ENCODE measurements at regions not wholly inside any gene's neighbourhood (a gene's known extent, or its start where the extent isn't known, plus 50 kb on each side); places are given as distances from the start of the nearest gene placed in this dataset.
"Not testable (repeated sequence)": the region's sequence is repeated elsewhere in the genome, so short reads cannot be mapped to it uniquely, and the experiment has no call there.

DNA sequence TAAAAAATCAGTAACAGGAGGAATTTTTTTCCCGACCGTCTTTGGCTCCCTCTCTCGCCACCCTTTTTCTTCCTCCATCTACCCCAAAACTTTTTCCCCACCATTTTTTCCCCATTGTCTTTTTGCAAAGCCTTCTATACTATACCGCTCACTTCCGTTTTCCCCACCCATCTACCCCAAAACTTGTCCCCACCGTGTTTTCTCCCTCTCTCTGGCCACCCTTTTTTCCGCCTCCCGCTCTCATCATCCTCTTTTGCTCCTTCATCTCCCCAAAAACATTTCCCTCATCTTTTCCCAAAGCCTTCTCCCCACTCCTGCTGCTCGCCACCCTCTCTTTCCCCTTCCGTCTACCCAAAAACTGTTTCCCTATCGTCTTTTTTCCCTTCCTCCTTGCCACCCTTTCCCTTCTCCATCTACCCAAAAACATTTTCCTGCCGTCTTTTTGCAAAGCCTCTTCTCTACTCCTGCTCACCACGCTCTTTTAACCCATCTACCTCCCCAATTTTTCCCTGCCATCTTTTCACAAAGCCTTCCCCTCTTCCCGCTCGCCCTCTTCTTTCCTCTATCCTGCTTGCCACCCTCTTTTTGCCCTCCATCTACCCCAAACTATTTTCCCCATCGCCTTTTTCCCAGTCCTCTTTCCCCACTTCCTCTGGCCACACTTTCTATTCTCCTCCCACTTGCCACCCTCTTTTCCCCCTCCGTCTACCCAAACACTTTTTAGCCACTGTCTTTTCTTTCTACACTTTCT is 109.4 kb upstream of the TPTE start:
- TF ChIP-seq, protein P1, sequence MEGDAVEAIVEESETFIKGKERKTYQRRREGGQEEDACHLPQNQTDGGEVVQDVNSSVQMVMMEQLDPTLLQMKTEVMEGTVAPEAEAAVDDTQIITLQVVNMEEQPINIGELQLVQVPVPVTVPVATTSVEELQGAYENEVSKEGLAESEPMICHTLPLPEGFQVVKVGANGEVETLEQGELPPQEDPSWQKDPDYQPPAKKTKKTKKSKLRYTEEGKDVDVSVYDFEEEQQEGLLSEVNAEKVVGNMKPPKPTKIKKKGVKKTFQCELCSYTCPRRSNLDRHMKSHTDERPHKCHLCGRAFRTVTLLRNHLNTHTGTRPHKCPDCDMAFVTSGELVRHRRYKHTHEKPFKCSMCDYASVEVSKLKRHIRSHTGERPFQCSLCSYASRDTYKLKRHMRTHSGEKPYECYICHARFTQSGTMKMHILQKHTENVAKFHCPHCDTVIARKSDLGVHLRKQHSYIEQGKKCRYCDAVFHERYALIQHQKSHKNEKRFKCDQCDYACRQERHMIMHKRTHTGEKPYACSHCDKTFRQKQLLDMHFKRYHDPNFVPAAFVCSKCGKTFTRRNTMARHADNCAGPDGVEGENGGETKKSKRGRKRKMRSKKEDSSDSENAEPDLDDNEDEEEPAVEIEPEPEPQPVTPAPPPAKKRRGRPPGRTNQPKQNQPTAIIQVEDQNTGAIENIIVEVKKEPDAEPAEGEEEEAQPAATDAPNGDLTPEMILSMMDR (conservative IDR thresholded peaks at IDR 0.05; ENCODE audit: low read length) = not testable (repeated sequence)
- TF ChIP-seq EZH2phosphoT487 (IDR thresholded peaks at IDR 0.05; ENCODE audit: borderline replicate concordance, low read depth, low read length) = not testable (repeated sequence)

Measured in OCI-LY7 (cell line).